ENCODE measurements at regions not wholly inside any gene's neighbourhood (a gene's known extent, or its start where the extent isn't known, plus 50 kb on each side); places are given as distances from the start of the nearest gene placed in this dataset.

DNA sequence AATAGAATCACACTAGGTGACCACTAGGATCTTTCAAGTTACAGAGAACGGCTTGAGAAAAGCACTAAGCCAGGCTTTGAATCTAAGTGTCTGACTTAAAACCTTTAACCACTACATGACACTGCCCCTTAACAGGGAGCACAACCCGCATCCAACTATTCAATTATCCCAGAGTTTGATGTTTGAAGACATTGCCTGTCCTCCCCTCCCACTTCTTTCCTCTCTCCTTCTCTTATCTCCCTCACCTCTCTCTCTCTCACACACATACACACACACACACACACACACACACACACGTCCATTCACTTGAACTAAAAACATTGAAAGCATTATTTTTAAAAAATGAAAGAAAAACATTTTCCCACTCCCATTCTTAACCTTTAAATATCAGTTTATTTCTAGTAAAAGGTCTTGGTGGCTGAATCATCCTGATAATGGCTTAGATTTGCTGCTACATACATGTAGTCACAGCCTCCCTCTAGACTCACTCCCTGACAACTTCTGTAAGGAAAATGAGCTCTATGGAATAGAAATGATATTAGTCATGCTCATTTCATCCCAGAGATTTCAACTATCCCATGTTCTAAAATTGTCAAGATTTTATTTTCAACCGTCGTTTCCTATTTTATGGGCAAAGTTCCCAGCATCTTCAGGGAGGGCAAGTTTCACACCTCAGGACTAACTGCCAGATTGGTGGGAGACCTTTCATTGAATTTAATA, 53.5 kb upstream of the RAP1B start:
- no peak for DNase-seq (ENCODE audit: extremely low spot score)
- POLR2A ChIA-PET, result no interaction called here
- TF ChIP-seq LEF1 (IDR thresholded peaks at IDR 0.05; ENCODE audit: borderline replicate concordance) (no peak), L3MBTL2 (conservative IDR thresholded peaks at IDR 0.05) (no peak), SP1 (IDR thresholded peaks at IDR 0.05) (no peak), ARNT (IDR thresholded peaks at IDR 0.05) (no peak)
- CTCF ChIA-PET, result no interaction called here

DNA sequence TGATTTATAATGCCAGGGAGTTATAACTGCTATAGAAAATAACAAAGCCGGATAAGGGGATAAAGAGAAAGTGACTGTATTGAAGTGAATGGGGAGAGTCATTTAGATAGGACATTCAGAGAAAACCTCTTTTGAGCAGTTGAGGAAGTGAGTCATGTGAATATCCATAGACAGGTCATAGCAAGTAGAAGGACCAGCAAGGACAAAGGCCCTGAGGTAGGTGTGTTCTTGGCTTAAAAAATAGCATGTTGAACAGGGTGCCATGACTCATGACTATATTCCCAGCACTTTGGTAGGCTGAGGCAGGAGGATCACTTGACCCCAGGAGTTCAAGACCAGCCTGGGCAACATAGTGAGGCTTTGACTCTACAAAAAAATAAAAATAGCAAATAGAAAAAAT, 51.5 kb upstream of the RAP1B start:
- ChIA-PET CTCF (no interaction called here), POLR2A (no interaction called here)
- no peak for DNase-seq (ENCODE audit: extremely low spot score)
- TF ChIP-seq ELF4 (IDR thresholded peaks at IDR 0.05) (no peak), L3MBTL2 (conservative IDR thresholded peaks at IDR 0.05) (no peak), SP1 (IDR thresholded peaks at IDR 0.05) (no peak), TARDBP (IDR thresholded peaks at IDR 0.05) (no peak), LEF1 (IDR thresholded peaks at IDR 0.05; ENCODE audit: borderline replicate concordance) (no peak), FOXK2 (IDR thresholded peaks at IDR 0.05) (no peak), ARNT (IDR thresholded peaks at IDR 0.05) (no peak), FOXA1 (IDR thresholded peaks at IDR 0.05) (no peak), ZNF384 (IDR thresholded peaks at IDR 0.05) (no peak), SUZ12 (IDR thresholded peaks at IDR 0.05) (no peak), BHLHE40 (IDR thresholded peaks at IDR 0.05; ENCODE audit: borderline replicate concordance) (no peak), CTBP1 (IDR thresholded peaks at IDR 0.05; ENCODE audit: borderline replicate concordance) (no peak), HDGF (IDR thresholded peaks at IDR 0.05; ENCODE audit: borderline replicate concordance) (no peak), FOXM1 (IDR thresholded peaks at IDR 0.05; ENCODE audit: borderline replicate concordance) (no peak), NFRKB (IDR thresholded peaks at IDR 0.05) (no peak)
- TF ChIP-seq, protein P1, sequence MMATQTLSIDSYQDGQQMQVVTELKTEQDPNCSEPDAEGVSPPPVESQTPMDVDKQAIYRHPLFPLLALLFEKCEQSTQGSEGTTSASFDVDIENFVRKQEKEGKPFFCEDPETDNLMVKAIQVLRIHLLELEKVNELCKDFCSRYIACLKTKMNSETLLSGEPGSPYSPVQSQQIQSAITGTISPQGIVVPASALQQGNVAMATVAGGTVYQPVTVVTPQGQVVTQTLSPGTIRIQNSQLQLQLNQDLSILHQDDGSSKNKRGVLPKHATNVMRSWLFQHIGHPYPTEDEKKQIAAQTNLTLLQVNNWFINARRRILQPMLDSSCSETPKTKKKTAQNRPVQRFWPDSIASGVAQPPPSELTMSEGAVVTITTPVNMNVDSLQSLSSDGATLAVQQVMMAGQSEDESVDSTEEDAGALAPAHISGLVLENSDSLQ (IDR thresholded peaks at IDR 0.05), result no peak

DNA sequence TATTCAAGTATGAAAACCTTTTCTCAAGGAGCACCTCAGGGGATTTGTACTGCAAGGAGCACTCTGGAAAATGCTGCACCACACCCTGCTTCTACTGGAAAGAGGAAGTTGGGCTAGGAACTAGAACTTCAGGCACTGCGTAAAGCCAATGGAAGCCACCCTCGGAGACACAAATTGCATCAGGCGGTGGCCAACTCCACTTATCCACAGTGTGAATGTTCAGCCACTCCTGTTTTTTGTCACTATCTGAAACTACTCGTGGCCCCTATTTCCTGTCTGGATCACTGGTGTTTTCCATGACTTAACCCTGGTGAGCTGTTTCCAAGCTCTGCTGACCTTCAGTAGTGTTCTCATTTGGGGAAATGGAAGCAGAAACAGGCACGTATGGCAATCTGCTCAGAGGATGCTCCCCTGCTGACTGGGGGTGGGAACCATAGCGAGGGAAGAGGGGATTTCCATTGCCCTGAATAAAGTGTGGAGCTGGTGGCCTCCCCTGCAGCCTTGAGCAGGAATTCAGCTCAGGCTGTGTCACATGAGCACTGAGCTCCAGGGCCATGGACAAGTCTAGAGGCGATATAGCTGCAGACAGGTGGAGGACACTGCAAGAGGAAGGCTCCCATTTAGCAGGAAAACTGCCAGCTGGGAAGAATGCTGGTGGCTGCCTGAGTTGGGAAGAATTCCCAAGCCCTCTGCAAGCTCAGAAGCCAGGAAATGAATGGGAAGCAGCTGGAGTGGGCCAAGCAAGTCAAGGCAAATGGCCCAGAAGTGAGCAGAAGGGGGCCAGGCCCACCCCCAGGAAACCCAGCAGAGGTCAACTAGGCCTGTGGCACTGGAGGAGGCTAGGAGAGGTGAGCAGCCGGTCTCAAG, 50.5 kb upstream of the RAP1B start:
- ChIA-PET CTCF (no interaction called here), POLR2A (interaction anchor here (1.0 kb wide), 1 partner anchor 50 kb away, joined by 3 read pairs; no protein-coding TSS in a partner anchor)
- TF ChIP-seq TARDBP (IDR thresholded peaks at IDR 0.05), result no peak
- no peak for DNase-seq (ENCODE audit: extremely low spot score)

DNA sequence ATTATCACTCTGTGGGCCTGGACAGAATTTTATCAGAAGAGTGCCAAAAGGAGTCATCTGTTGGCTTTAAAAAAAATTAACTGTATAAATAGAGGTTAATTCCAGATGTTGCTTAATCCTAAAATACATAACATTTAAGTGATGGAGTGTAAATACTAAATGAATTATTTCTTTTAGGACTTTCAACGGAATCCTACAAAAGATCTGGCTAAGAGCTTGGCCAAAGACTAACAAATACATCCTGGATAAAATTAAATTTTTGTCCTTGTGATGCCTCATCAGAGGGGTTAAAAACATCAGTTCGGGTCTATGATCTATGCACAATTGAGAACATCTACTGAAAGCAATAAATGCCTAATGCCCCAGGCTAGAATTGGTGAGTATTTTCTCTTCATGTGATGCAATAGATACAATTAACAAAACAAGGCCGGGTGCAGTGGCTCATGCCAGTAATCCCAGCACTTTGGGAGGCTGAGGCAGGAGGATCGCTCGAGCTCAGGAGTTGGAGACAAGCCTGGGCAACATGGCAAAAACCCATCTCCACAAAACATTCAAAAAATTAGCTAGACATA, 49.8 kb upstream of the RAP1B start:
- CTCF ChIA-PET, result no interaction called here
- TF ChIP-seq SUZ12 (IDR thresholded peaks at IDR 0.05) (no peak), ELF4 (IDR thresholded peaks at IDR 0.05) (no peak), FOXM1 (IDR thresholded peaks at IDR 0.05; ENCODE audit: borderline replicate concordance) (no peak), FOXA1 (IDR thresholded peaks at IDR 0.05) (no peak), NFRKB (IDR thresholded peaks at IDR 0.05) (no peak), CTBP1 (IDR thresholded peaks at IDR 0.05; ENCODE audit: borderline replicate concordance) (no peak), L3MBTL2 (conservative IDR thresholded peaks at IDR 0.05) (no peak), TARDBP (IDR thresholded peaks at IDR 0.05) (no peak), ZNF384 (IDR thresholded peaks at IDR 0.05) (no peak), SP1 (IDR thresholded peaks at IDR 0.05) (no peak), ARNT (IDR thresholded peaks at IDR 0.05) (no peak), FOXK2 (IDR thresholded peaks at IDR 0.05) (no peak), BHLHE40 (IDR thresholded peaks at IDR 0.05; ENCODE audit: borderline replicate concordance) (no peak), LEF1 (IDR thresholded peaks at IDR 0.05; ENCODE audit: borderline replicate concordance) (no peak), HDGF (IDR thresholded peaks at IDR 0.05; ENCODE audit: borderline replicate concordance) (no peak)
- TF ChIP-seq, protein P1 (IDR thresholded peaks at IDR 0.05), result no peak
- POLR2A ChIA-PET, result interaction anchor here (1.0 kb wide), 1 partner anchor 49 kb away, joined by 3 read pairs; no protein-coding TSS in a partner anchor
- DNase-seq (ENCODE audit: extremely low spot score), result no peak
